Endothelial cell of umbilical vein (primary cell): ENCODE measurements at regions not wholly inside any gene's neighbourhood (a gene's known extent, or its start where the extent isn't known, plus 50 kb on each side); places are given as distances from the start of the nearest gene placed in this dataset.

Experiments
- BruUV-seq: library from RNA; stranded (reverse); fragments of 400-500 nt; replicated peaks from 2 replicates; lab custom pipeline; 2021; lab: Mats Ljungman, UMichigan
- CTCF ChIA-PET: fragments of 300-600, 350-600 bp; sonication (Branson Sonifier 250); formaldehyde crosslinking; loops from one replicate; lab custom pipeline; 2021; ENCODE audit warnings: antibody characterized with exemption, inconsistent platforms; lab: Charles Lee
- POLR2A ChIA-PET: fragments of 300-600, 350-600 bp; sonication (Branson Sonifier 250); formaldehyde crosslinking; loops from one replicate; lab custom pipeline; 2021; ENCODE audit warnings: antibody characterized with exemption, inconsistent platforms; lab: Charles Lee
- DNase-seq: peaks from one replicate; pipeline ENCODE4 v3.0.0-alpha.2; 2011; ENCODE audit warnings: low read depth, low spot score
- FAIRE-seq: peaks from 2 replicates; lab custom pipeline; 2011; peaks lifted over from hg19 to GRCh38; lab: Jason Lieb, UNC
- H2AFZ ChIP-seq: 2 replicates; pipeline ENCODE4 v1.6.0; 2012; ENCODE audit warnings: low read depth, low read length, control low read depth, inconsistent platforms
- H3K27ac ChIP-seq: 2 replicates; pipeline ENCODE4 v1.5.1; 2011; ENCODE audit warnings: low read depth, mild to moderate bottlenecking, control low read depth, low read length, moderate library complexity; ENCODE audit not compliant: insufficient read depth
- H3K27me3 ChIP-seq, 2 experiments: 2 replicates each; pipeline versions ENCODE4 v1.6.0 to v1.6.1; 2011; ENCODE audit warnings: low read length in 2 of 2, mixed read lengths in 1 of 2; ENCODE audit not compliant: control insufficient read depth in 2 of 2, insufficient read depth in 2 of 2
- H3K36me3 ChIP-seq, 2 experiments: 2 replicates in 1 of 2; 3 replicates in 1 of 2; pipeline ENCODE4 v1.5.1; 2011; ENCODE audit warnings: low read length in 2 of 2, mild to moderate bottlenecking in 1 of 2, moderate library complexity in 1 of 2; ENCODE audit not compliant: control insufficient read depth in 2 of 2, insufficient read depth in 2 of 2; ENCODE audit errors: extremely low read depth in 1 of 2
- H3K4me1 ChIP-seq: 3 replicates; pipeline ENCODE4 v1.5.1; 2011; ENCODE audit warnings: mild to moderate bottlenecking, low read length; ENCODE audit not compliant: control insufficient read depth, insufficient read depth; ENCODE audit errors: extremely low read depth
- H3K4me2 ChIP-seq: 2 replicates; pipeline ENCODE4 v1.6.1; 2011; ENCODE audit warnings: low read length, control low read depth, mixed read lengths; ENCODE audit not compliant: insufficient read depth
- H3K4me3 ChIP-seq, 3 experiments: fragments of 200-600 bp in 1 of 3; sonication (generic), shearing (Covaris generic) in 1 of 3; replicated peaks in 1 of 3; 2 replicates each; pipeline ENCODE4 v1.5.1; 2011 to 2016; ENCODE audit warnings: control low read depth in 3 of 3, low read length in 3 of 3, mild to moderate bottlenecking in 2 of 3, inconsistent platforms in 1 of 3, low read depth in 1 of 3, moderate library complexity in 1 of 3; ENCODE audit not compliant: insufficient read depth in 1 of 3
- H3K79me2 ChIP-seq: 2 replicates; pipeline ENCODE4 v1.6.0; 2012; ENCODE audit warnings: low read length, inconsistent platforms; ENCODE audit not compliant: control insufficient read depth, insufficient read depth
- H3K9ac ChIP-seq: replicated peaks from 2 replicates; pipeline ENCODE3; 2011; ENCODE audit warnings: low read length, control low read depth; ENCODE audit not compliant: insufficient read depth; ENCODE audit errors: extremely low read depth
- H3K9me1 ChIP-seq: replicated peaks from 3 replicates; pipeline ENCODE4 v1.6.0; 2011; ENCODE audit warnings: mild to moderate bottlenecking, low read length; ENCODE audit not compliant: control insufficient read depth, insufficient read depth; ENCODE audit errors: extremely low read depth
- H3K9me3 ChIP-seq: replicated peaks from 2 replicates; pipeline ENCODE4 v1.5.1; 2012; ENCODE audit warnings: low read length, inconsistent platforms; ENCODE audit not compliant: control insufficient read depth, insufficient read depth
- H4K20me1 ChIP-seq: replicated peaks from 2 replicates; pipeline ENCODE3; 2011; ENCODE audit warnings: mild to moderate bottlenecking, low read length; ENCODE audit not compliant: control insufficient read depth, insufficient read depth; ENCODE audit errors: extremely low read depth
- EZH2 ChIP-seq: IDR thresholded peaks from 2 replicates; pipeline ENCODE4 v1.6.1; 2012; ENCODE audit warnings: borderline replicate concordance, low read depth, mild to moderate bottlenecking, moderate library complexity, low read length, inconsistent platforms; ENCODE audit not compliant: severe bottlenecking
- FOS ChIP-seq: IDR thresholded peaks from 2 replicates; pipeline ENCODE4 v1.6.1; 2011; ENCODE audit warnings: mild to moderate bottlenecking, low read length, moderate library complexity, borderline replicate concordance; ENCODE audit not compliant: insufficient read depth
- GATA2 ChIP-seq: IDR thresholded peaks from 2 replicates; pipeline ENCODE4 v1.7.0; 2011; ENCODE audit warnings: low read depth, mild to moderate bottlenecking, moderate library complexity, mixed read lengths, low read length; ENCODE audit not compliant: insufficient read length, insufficient read depth
- JUN ChIP-seq: IDR thresholded peaks from 2 replicates; pipeline ENCODE4 v1.6.1; 2011; ENCODE audit warnings: borderline replicate concordance, low read depth; ENCODE audit not compliant: insufficient read length, insufficient read depth
- MYC ChIP-seq: IDR thresholded peaks from one replicate; pipeline ENCODE4 v1.6.1; 2011; ENCODE audit warnings: mild to moderate bottlenecking, low read depth, low read length
- POLR2A ChIP-seq: IDR thresholded peaks from 2 replicates; pipeline ENCODE4 v1.6.1; 2012; ENCODE audit warnings: low read depth, mild to moderate bottlenecking, control low read depth, low read length
- POLR2AphosphoS5 ChIP-seq: IDR thresholded peaks from 2 replicates; pipeline ENCODE4 v1.6.1; 2012; ENCODE audit warnings: low read depth, mild to moderate bottlenecking, control low read depth, low read length, moderate library complexity; ENCODE audit not compliant: insufficient read depth
- dilution Hi-C: fragments of 300-500 bp; cut with MboI; formaldehyde crosslinking; loops from one replicate; pipeline ENCODE4 v1.15.0; 2019; ENCODE audit warnings: low sequenced_read_pairs; ENCODE audit not compliant: extremely low pct_ligation_motif_present
- intact Hi-C: fragments of 100-400 bp; cut with micrococcal nuclease; formaldehyde crosslinking; loops from one replicate; pipeline ENCODE4 v1.10.0; 2022
- TF ChIP-seq, protein P1 (sequence below), 2 donors: IDR thresholded peaks; 1 replicate in 1 of 2; 2 replicates in 1 of 2; pipeline ENCODE4 v1.5.1; 2011; ENCODE audit warnings: low read length in 2 of 2, mild to moderate bottlenecking in 2 of 2, moderate library complexity in 2 of 2, control low read depth in 1 of 2, inconsistent platforms in 1 of 2, low read depth in 1 of 2; ENCODE audit not compliant: insufficient read depth in 1 of 2; ENCODE audit errors: extremely low read depth in 1 of 2
- TF ChIP-seq, protein P2 (sequence below): IDR thresholded peaks from 2 replicates; pipeline ENCODE4 v1.6.1; 2011; ENCODE audit not compliant: insufficient read depth, insufficient read length

DNA sequence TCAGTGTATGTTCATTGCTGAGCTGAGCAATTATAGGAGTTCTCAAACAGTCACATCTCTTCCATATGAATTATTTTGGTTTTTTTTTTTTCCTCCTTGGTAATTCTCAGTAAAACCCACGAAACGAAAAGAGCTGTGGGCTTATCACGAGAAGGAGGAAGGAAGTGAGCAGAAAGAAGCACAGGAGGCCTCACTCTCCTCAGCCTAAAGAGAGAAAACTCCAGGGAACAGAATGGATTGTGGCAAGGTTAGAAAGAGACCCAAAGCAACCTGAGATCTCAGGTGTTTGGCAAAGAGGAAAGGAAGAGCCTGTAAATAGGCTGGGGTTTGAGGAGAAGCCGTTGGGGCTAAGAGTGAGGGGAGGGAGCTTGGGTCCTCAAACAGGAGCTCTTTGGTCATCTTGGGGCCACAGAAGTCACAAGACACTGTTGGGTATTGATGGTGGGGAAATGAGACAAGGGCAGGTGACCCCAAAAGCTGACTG, 67.8 kb upstream of the CITED2 start:
- Histone ChIP-seq H3K4me3 (no peak overlapping the region), H3K4me1 (no peaks in the 10 kb centered on the region), H2AFZ (no peak overlapping the region), H3K9ac (no peak overlapping the region), H3K9me3 (no peaks in the 10 kb centered on the region), H4K20me1 (no peaks in the 10 kb centered on the region), H3K9me1 (no peaks in the 10 kb centered on the region), H3K4me2 (no peak overlapping the region), H3K27ac (no peak overlapping the region), H3K36me3 (no peaks in the 10 kb centered on the region), H3K79me2 (no peaks in the 10 kb centered on the region), H3K27me3 (no peaks in the 10 kb centered on the region)
- intact Hi-C loops (no loop called here), dilution Hi-C loops (no loop called here)
- POLR2A ChIA-PET: no interaction called here
- no peak for TF ChIP-seq JUN
- no peak for TF ChIP-seq POLR2AphosphoS5
- no peak for TF ChIP-seq EZH2
- no peak for TF ChIP-seq MYC
- TF ChIP-seq, protein P1, sequence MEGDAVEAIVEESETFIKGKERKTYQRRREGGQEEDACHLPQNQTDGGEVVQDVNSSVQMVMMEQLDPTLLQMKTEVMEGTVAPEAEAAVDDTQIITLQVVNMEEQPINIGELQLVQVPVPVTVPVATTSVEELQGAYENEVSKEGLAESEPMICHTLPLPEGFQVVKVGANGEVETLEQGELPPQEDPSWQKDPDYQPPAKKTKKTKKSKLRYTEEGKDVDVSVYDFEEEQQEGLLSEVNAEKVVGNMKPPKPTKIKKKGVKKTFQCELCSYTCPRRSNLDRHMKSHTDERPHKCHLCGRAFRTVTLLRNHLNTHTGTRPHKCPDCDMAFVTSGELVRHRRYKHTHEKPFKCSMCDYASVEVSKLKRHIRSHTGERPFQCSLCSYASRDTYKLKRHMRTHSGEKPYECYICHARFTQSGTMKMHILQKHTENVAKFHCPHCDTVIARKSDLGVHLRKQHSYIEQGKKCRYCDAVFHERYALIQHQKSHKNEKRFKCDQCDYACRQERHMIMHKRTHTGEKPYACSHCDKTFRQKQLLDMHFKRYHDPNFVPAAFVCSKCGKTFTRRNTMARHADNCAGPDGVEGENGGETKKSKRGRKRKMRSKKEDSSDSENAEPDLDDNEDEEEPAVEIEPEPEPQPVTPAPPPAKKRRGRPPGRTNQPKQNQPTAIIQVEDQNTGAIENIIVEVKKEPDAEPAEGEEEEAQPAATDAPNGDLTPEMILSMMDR (IDR thresholded peaks at IDR 0.05; ENCODE audit: extremely low read depth in 1 of 2, insufficient read depth in 1 of 2, low read depth in 1 of 2, low read length in 2 of 2): no peak
- TF ChIP-seq FOS: no peak
- no peak for TF ChIP-seq POLR2A
- TF ChIP-seq, protein P2, sequence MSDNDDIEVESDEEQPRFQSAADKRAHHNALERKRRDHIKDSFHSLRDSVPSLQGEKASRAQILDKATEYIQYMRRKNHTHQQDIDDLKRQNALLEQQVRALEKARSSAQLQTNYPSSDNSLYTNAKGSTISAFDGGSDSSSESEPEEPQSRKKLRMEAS: no peak
- TF ChIP-seq GATA2: no peak
- FAIRE-seq: no peak
- CTCF ChIA-PET: interaction anchor here (0.6 to 1.2 kb wide), 2 partner anchors 10 kb away, joined by 3 read pairs; no protein-coding TSS in a partner anchor
- no TSS peak for BruUV-seq
- no peak for DNase-seq
